NCI-H446 (cell line): ENCODE measurements at regions not wholly inside any gene's neighbourhood (a gene's known extent, or its start where the extent isn't known, plus 50 kb on each side); places are given as distances from the start of the nearest gene placed in this dataset.
"Not testable (repeated sequence)": the region's sequence is repeated elsewhere in the genome, so short reads cannot be mapped to it uniquely, and the experiment has no call there.

Experiments used
- DNase-seq, 2 experiments: peaks; one replicate each; lab custom pipeline; 2025; lab: John Stamatoyannopoulos, UW

DNA sequence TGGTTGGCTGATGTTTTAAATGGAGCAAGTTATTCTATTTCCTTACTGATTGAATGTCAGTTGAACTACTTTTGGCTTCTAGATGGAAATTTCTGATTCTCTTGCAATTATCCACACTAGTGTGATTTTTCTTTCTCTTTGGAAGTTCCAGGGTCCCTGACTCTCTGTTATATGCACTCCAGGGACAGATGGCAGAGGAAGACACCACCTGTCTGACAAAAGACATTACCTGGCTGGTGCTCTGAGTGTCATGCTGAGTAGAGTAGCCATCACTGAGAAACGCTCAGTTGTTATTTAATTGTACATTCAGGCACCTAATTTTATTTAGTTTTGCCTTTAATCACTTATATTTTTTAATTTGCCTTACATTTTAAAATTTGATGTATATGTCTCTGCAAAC, 105.4 kb upstream of the TLL1 start:
- DNase-seq = no peak

GRCh38 chr4:165768281-165768680, 104.8 kb upstream of the TLL1 start:
- no peak for DNase-seq

GRCh38 chr4:165774326-165774725, 98.7 kb upstream of the TLL1 start:
- no peak for DNase-seq

DNA sequence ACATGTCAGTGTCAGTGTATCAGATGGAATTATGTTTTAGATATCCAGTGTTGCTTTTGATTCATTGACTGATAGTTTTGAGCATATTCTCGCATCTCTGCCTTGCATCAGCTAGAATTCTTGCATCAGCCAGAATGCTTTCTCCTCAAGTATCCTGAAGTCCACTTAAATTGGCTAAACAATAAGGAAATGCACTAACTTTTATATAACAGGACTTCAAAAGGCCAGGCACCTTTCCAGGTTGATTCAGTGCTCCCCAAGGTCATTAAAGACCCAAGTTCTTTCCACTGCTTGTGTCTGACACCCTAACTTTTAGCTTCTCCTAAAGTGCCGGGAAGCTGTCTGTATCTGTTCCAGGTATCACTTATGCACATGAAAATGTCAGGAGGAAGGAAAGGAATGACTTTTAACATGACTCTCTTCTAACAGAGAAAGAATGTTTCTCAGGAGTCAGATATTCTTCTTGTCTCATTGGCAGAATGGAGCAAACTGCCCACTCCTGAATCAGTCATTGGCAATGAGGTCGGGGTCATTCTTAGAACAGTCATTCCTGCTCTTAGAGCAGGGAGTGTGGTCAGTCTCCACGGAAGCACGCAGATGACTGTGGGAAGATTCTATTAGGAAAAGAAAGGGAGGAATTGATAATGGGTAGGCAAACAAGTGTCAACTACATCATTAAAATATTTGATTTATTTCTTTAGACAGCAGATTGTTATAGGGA, 92.9 kb upstream of the TLL1 start:
- DNase-seq = no peak

DNA sequence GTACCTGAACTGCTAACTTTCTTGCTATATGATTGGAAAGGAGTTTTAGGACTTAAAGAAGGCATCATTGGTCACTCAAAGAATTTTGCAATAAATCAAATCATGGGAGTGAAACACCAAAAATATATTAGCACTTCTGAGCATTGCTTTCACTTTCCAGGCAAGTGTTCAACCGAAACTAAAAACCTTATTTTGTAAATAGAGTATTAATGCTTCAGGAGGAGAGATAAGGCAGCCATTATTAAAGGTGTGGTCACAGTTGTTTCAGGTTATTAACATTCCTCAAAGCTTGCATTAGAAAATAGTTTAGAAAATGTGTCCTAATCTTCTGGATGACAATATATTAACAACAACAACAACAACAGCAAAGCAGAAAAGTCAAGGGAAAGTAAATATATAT, 92.3 kb upstream of the TLL1 start:
- DNase-seq = no peak

DNA sequence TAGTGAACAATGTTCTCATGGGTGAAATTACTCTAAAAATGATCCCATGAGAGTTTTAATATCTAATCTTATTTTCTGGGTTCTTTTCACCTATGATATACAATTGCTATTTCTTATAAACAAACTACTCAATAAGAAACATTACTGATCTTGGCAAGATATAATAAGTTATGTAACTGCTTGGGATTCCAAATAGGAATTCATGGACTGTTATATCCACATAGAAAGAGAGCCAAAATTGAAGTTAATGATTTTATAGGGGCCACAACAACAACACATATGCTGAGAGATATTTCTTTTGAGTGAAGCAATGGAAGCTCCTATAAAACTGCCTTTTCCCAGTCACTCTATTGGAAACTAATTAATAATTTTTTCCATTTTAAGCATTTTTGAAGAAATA, 90.4 kb upstream of the TLL1 start:
- DNase-seq = no peak

- DNase-seq = no peak
These were observed 89.4 kb upstream of the TLL1 start for GRCh38 chr4:165783626-165784025.

- DNase-seq = peak; percentile 13 to 68
These were observed 88.4 kb upstream of the TLL1 start for GRCh38 chr4:165784672-165785071.

GRCh38 chr4:165785337-165785736, 87.7 kb upstream of the TLL1 start:
- no peak for DNase-seq

- peak; percentile 50 to 52 for DNase-seq
These were observed 85.3 kb upstream of the TLL1 start for GRCh38 chr4:165787516-165788274.

DNA sequence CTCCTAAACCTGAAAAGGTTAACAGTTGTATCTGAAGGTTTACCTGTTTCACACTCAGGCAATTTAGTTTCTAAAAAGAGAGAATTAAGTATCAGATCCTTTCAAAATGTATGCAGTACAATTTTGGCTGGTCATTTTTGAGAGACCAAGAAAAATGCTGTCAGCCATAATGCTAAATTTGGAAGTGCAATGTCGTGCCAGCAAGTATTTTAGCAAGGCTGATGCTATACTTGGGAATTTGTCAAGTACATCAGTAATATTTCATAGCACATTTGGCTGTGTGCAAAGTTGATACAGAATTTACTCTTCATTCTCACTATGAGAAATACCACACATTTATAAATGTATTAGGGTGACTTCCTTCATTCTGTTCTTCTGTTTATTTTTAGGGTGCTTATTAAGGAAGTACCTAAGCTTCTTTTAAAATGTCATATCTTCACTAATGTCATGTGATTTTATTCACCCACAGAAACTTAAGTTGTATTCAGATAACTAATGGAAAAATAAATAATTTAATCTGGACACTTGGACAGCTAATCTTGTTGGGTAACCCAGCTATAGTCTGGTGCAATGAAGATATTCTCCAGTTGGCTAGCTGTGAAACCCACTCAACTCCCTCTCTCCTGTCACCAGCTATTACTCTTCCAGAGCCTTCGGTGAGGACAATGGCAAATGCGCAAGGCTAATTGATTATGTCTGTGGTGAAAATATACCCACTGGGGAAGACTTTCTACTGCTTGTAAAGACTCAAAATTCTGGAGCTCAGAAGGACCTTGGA, 84.2 kb upstream of the TLL1 start:
- peak in 1 of 2 experiments; percentile 48 for DNase-seq

DNA sequence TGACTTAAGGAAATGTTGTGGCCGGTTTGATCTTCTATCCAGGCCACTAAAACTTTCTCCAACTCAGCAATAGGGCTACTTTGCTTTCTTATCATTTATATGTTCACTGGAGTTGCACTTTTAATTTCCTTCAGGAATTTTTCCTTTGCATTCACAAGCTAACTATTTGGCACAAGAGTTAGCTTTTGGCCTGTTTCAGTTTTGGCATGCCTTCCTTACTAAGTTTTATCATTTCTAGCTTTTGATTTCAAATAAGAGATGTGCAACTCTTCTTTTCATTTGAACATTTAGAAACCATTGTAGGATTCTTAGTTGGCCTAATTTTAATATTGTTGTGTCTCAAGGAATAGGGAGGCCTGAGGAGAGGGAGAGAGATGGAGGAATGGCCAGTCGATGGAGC, 79.8 kb upstream of the TLL1 start:
- DNase-seq = no peak

DNA sequence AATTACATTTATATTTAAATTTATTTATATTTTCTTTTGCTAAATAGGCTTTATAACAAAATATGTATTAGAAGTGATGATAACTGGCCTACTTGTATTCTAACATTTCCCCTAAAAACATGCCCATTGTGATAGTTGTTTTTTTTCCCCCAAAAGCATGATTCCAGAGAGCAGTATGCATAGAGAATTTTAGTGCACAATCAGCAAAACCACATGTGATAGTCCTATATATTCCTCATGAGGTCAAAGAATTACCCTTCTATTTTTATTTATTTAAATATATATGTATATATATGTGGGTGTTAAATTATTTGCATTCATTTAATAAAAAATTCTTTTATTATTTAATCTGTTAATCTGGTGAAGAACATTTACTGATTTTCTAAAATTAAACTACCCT, 78.2 kb upstream of the TLL1 start:
- no peak for DNase-seq

DNA sequence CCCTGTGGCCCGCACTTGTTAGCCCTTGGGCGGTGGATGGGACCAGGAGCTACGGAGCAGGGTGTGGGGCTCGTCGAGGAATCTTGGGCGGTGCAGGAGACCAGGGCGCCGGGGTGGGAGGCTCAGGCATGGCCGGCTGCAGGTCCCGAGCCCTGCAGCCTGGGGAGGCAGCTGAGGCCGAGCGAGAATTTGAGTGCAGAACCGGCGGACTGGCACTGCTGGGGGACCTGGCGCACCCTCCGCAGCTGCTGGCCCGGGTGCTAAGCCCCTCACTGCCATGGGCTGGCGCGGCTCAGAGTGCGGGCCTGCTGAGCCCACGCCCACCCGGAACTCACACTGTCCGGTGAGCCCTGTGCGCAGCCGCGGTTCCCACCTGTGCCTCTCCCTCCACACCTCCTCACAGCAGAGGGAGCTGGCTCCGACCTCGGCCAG, 73.6 kb upstream of the TLL1 start:
- DNase-seq = no peak

GRCh38 chr4:165802452-165802851, 70.6 kb upstream of the TLL1 start:
- DNase-seq = no peak

GRCh38 chr4:165803005-165803404, 70.0 kb upstream of the TLL1 start:
- DNase-seq = no peak

- DNase-seq = no peak
These were observed 67.6 kb upstream of the TLL1 start for GRCh38 chr4:165805406-165805805.

DNA sequence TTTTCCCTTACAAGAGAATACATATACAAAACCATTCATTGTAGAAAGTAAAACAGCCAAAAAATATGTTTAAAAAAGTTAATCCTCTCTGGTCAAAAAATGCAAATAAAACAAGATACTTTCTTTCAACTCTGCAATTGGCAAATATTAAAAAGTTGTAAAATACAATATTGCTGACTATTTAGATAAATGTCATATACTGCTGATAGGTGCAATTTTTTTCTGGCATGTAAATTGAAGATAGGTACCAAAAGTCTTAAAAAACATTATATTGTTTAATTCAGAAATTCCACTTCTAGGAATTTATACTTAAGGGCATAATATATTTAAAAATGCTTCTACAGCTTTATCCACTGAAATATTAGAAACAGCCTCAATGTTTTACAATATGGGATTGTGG, 66.4 kb upstream of the TLL1 start:
- no peak for DNase-seq

- DNase-seq = no peak
These were observed 62.3 kb upstream of the TLL1 start for GRCh38 chr4:165810726-165811125.

DNA sequence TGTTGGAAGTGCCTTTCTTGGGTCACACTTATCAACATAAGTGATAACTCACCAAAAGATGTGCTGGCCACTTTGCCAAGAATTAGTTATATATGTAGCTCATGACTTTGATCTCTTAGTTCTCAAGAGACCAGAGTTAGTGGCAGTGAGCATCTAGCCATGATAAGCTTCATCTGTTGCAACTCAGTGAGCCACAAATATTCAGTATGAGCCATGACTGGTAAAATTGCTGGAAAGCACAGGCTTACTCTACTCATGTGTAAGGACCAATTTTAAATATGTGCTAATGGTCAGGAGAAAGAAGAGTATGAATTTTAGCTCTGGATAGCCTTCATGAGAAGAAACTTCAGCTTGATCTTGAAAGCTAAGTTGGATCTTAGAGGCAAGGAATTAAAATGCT, 59.4 kb upstream of the TLL1 start:
- no peak for DNase-seq

- peak; percentile 50 to 76 for DNase-seq
These were observed 58.6 kb upstream of the TLL1 start for GRCh38 chr4:165814256-165815020.

DNA sequence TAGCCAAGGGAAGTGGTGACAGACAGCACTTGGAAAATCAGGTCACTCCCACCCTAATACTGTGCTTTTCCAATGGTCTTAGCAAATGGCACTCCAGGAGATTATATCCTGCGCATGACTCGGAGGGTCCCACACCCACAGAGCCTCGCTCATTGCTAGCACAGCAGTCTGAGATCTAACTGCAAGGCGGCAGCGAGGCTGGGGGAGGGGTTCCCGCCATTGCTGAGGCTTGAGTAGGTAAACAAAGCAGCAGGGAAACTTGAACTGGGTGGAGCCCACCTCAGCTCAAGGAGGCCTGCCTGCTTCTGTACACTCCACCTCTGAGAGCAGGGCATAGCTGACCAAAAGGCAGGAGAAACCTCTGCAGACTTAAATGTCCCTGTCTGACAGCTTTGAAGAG, 53.9 kb upstream of the TLL1 start:
- not testable (repeated sequence) for DNase-seq
